GM23338 (cell line): ENCODE measurements at regions not wholly inside any gene's neighbourhood (a gene's known extent, or its start where the extent isn't known, plus 50 kb on each side); places are given as distances from the start of the nearest gene placed in this dataset.

Experiments
- ATAC-seq: fragments of 200-7000 bp; cut with Tn5 transposase; 3 replicates; pipeline ENCODE4 v1.9.1; 2020
- DNase-seq: peaks from one replicate; pipeline ENCODE4 v3.0.0-alpha.2; 2015; ENCODE audit warnings: low spot score
- H2AFZ ChIP-seq: fragments of 200-600 bp; sonication (generic); 2 replicates; pipeline ENCODE4 v1.8.0; 2016; ENCODE audit warnings: antibody characterized with exemption, mild to moderate bottlenecking, moderate library complexity
- H3F3A ChIP-seq: fragments of 200-600 bp; sonication (generic); replicated peaks from 2 replicates; pipeline ENCODE4 v1.8.0; 2017; ENCODE audit warnings: antibody characterized with exemption, mixed run types, low read depth
- H3K27ac ChIP-seq: fragments of 200-600 bp; sonication (generic); 2 replicates; pipeline ENCODE4 v1.6.1; 2016; ENCODE audit warnings: low read depth
- H3K27me3 ChIP-seq: fragments of 200-600 bp; sonication (generic); 2 replicates; pipeline ENCODE4 v1.8.0; 2016; ENCODE audit warnings: mild to moderate bottlenecking, mixed run types, moderate library complexity; ENCODE audit not compliant: insufficient read depth
- H3K36me3 ChIP-seq: fragments of 200-600 bp; sonication (generic); 2 replicates; pipeline ENCODE4 v1.8.0; 2016; ENCODE audit warnings: mild to moderate bottlenecking; ENCODE audit not compliant: insufficient read depth
- H3K4me1 ChIP-seq: fragments of 200-600 bp; sonication (generic); 2 replicates; pipeline ENCODE4 v1.8.0; 2016; ENCODE audit warnings: mild to moderate bottlenecking, moderate library complexity; ENCODE audit not compliant: insufficient read depth
- H3K4me2 ChIP-seq: fragments of 200-600 bp; sonication (generic); 2 replicates; pipeline ENCODE4 v1.7.1; 2017; ENCODE audit warnings: mixed run types
- H3K4me3 ChIP-seq: fragments of 200-600 bp; sonication (generic); 2 replicates; pipeline ENCODE4 v1.6.1; 2016; ENCODE audit warnings: mixed run types
- H3K79me2 ChIP-seq: fragments of 200-600 bp; sonication (generic); replicated peaks from 2 replicates; pipeline ENCODE4 v1.8.0; 2017; ENCODE audit warnings: mild to moderate bottlenecking; ENCODE audit not compliant: insufficient read depth
- H3K9me2 ChIP-seq: fragments of 200-600 bp; sonication (generic); 2 replicates; pipeline ENCODE4 v1.8.0; 2017; ENCODE audit not compliant: insufficient read depth
- H4K20me1 ChIP-seq: fragments of 200-600 bp; sonication (generic); replicated peaks from 2 replicates; pipeline ENCODE4 v1.8.0; 2017; ENCODE audit warnings: mild to moderate bottlenecking; ENCODE audit not compliant: insufficient read depth
- H3K27ac Mint-ChIP-seq: 2 replicates; pipeline ENCODE4 v1.8.0; 2020; ENCODE audit warnings: inconsistent platforms, mild to moderate bottlenecking, moderate library complexity, mixed read lengths
- H3K27me3 Mint-ChIP-seq: 3 replicates; pipeline ENCODE4 v1.8.0; 2022; ENCODE audit warnings: low read depth, mild to moderate bottlenecking, moderate library complexity, mixed read lengths, inconsistent platforms; ENCODE audit not compliant: insufficient read depth, poor library complexity
- H3K36me3 Mint-ChIP-seq: 3 replicates; pipeline ENCODE4 v1.8.0; 2021; ENCODE audit warnings: low read depth, mild to moderate bottlenecking, inconsistent platforms, moderate library complexity, mixed read lengths
- H3K4me1 Mint-ChIP-seq: 3 replicates; pipeline ENCODE4 v1.8.0; 2020; ENCODE audit warnings: mild to moderate bottlenecking, inconsistent platforms, mixed read lengths
- H3K4me3 Mint-ChIP-seq: 3 replicates; pipeline ENCODE4 v1.8.0; 2021; ENCODE audit warnings: moderate library complexity, mild to moderate bottlenecking, inconsistent platforms, mixed read lengths
- H3K9me3 Mint-ChIP-seq: 3 replicates; pipeline ENCODE4 v1.8.0; 2020; ENCODE audit warnings: moderate library complexity, mild to moderate bottlenecking, inconsistent platforms, mixed read lengths
- EZH2 ChIP-seq: fragments of 200-600 bp; sonication (generic); IDR thresholded peaks from one replicate; pipeline ENCODE4 v1.8.0; 2017; ENCODE audit warnings: antibody characterized with exemption, mild to moderate bottlenecking, low read depth; ENCODE audit not compliant: unreplicated experiment
- EZH2phosphoT487 ChIP-seq: fragments of 200-600 bp; sonication (generic); IDR thresholded peaks from one replicate; pipeline ENCODE4 v1.8.1; 2018; ENCODE audit warnings: antibody characterized with exemption; ENCODE audit not compliant: unreplicated experiment
- JUNB ChIP-seq: IDR thresholded peaks from one replicate; pipeline ENCODE4 v1.6.1; 2016; ENCODE audit warnings: antibody characterized with exemption; ENCODE audit not compliant: unreplicated experiment
- POLR2AphosphoS5 ChIP-seq: IDR thresholded peaks from 2 replicates; pipeline ENCODE4 v1.6.1; 2016; ENCODE audit warnings: antibody characterized with exemption, low read depth
- TF ChIP-seq, protein P1 (sequence below): IDR thresholded peaks from 2 replicates; pipeline ENCODE4 v1.6.1; 2016; ENCODE audit warnings: antibody characterized with exemption
- TF ChIP-seq, protein P2 (sequence below): fragments of 250-450 bp; sonication (Bioruptor Pico); IDR thresholded peaks from 2 replicates; pipeline ENCODE4 v1.5.0; 2020; ENCODE audit warnings: mild to moderate bottlenecking, moderate library complexity
- TF ChIP-seq, protein P3 (sequence below): IDR thresholded peaks from one replicate; pipeline ENCODE4 v1.6.1; 2018; ENCODE audit warnings: antibody characterized with exemption; ENCODE audit not compliant: unreplicated experiment
- TF ChIP-seq, protein P4 (sequence below), 2 experiments: fragments of 200-600 bp in 1 of 2; sonication (generic) in 1 of 2; conservative IDR thresholded peaks; 2 replicates each; pipeline versions ENCODE4 v1.5.1 to v1.6.1; 2016 to 2017; ENCODE audit warnings: antibody characterized with exemption in 2 of 2, low read depth in 2 of 2, mild to moderate bottlenecking in 2 of 2, moderate library complexity in 1 of 2

DNA sequence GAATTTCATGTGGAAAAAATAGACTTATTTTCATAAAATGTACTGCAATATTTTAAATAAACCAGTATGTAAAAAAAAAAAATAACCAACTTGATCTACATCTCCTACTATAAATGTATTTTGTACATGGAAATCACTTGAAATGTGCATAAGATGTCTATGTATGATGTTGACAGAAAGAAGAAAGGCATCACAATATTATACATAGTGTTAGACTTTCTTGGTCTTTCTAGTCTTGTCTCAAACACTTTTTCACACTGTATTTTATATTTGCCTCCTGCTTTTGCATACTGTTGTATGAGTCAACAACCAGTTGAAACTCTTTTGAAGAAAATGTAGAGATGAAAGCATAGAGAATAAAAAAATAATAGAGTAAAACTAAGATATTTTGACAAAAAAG, 352.4 kb upstream of the MGAT4C start:
- H3K27me3 ChIP-seq: no peaks in the 10 kb centered on the region
- no peaks in the 10 kb centered on the region for H3F3A ChIP-seq
- TF ChIP-seq EZH2phosphoT487: no peak
- TF ChIP-seq EZH2: no peak
- TF ChIP-seq, protein P1, sequence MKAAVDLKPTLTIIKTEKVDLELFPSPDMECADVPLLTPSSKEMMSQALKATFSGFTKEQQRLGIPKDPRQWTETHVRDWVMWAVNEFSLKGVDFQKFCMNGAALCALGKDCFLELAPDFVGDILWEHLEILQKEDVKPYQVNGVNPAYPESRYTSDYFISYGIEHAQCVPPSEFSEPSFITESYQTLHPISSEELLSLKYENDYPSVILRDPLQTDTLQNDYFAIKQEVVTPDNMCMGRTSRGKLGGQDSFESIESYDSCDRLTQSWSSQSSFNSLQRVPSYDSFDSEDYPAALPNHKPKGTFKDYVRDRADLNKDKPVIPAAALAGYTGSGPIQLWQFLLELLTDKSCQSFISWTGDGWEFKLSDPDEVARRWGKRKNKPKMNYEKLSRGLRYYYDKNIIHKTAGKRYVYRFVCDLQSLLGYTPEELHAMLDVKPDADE: no peak
- no peak for TF ChIP-seq JUNB
- TF ChIP-seq, protein P2, sequence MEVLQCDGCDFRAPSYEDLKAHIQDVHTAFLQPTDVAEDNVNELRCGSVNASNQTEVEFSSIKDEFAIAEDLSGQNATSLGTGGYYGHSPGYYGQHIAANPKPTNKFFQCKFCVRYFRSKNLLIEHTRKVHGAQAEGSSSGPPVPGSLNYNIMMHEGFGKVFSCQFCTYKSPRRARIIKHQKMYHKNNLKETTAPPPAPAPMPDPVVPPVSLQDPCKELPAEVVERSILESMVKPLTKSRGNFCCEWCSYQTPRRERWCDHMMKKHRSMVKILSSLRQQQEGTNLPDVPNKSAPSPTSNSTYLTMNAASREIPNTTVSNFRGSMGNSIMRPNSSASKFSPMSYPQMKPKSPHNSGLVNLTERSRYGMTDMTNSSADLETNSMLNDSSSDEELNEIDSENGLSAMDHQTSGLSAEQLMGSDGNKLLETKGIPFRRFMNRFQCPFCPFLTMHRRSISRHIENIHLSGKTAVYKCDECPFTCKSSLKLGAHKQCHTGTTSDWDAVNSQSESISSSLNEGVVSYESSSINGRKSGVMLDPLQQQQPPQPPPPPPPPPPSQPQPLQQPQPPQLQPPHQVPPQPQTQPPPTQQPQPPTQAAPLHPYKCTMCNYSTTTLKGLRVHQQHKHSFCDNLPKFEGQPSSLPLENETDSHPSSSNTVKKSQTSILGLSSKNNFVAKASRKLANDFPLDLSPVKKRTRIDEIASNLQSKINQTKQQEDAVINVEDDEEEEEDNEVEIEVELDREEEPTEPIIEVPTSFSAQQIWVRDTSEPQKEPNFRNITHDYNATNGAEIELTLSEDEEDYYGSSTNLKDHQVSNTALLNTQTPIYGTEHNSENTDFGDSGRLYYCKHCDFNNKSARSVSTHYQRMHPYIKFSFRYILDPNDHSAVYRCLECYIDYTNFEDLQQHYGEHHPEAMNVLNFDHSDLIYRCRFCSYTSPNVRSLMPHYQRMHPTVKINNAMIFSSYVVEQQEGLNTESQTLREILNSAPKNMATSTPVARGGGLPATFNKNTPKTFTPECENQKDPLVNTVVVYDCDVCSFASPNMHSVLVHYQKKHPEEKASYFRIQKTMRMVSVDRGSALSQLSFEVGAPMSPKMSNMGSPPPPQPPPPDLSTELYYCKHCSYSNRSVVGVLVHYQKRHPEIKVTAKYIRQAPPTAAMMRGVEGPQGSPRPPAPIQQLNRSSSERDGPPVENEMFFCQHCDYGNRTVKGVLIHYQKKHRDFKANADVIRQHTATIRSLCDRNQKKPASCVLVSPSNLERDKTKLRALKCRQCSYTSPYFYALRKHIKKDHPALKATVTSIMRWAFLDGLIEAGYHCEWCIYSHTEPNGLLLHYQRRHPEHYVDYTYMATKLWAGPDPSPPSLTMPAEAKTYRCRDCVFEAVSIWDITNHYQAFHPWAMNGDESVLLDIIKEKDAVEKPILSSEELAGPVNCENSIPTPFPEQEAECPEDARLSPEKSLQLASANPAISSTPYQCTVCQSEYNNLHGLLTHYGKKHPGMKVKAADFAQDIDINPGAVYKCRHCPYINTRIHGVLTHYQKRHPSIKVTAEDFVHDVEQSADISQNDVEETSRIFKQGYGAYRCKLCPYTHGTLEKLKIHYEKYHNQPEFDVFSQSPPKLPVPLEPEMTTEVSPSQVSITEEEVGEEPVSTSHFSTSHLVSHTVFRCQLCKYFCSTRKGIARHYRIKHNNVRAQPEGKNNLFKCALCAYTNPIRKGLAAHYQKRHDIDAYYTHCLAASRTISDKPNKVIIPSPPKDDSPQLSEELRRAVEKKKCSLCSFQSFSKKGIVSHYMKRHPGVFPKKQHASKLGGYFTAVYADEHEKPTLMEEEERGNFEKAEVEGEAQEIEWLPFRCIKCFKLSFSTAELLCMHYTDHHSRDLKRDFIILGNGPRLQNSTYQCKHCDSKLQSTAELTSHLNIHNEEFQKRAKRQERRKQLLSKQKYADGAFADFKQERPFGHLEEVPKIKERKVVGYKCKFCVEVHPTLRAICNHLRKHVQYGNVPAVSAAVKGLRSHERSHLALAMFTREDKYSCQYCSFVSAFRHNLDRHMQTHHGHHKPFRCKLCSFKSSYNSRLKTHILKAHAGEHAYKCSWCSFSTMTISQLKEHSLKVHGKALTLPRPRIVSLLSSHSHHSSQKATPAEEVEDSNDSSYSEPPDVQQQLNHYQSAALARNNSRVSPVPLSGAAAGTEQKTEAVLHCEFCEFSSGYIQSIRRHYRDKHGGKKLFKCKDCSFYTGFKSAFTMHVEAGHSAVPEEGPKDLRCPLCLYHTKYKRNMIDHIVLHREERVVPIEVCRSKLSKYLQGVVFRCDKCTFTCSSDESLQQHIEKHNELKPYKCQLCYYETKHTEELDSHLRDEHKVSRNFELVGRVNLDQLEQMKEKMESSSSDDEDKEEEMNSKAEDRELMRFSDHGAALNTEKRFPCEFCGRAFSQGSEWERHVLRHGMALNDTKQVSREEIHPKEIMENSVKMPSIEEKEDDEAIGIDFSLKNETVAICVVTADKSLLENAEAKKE (CRISPR knock-in tag): no peak
- TF ChIP-seq, protein P3, sequence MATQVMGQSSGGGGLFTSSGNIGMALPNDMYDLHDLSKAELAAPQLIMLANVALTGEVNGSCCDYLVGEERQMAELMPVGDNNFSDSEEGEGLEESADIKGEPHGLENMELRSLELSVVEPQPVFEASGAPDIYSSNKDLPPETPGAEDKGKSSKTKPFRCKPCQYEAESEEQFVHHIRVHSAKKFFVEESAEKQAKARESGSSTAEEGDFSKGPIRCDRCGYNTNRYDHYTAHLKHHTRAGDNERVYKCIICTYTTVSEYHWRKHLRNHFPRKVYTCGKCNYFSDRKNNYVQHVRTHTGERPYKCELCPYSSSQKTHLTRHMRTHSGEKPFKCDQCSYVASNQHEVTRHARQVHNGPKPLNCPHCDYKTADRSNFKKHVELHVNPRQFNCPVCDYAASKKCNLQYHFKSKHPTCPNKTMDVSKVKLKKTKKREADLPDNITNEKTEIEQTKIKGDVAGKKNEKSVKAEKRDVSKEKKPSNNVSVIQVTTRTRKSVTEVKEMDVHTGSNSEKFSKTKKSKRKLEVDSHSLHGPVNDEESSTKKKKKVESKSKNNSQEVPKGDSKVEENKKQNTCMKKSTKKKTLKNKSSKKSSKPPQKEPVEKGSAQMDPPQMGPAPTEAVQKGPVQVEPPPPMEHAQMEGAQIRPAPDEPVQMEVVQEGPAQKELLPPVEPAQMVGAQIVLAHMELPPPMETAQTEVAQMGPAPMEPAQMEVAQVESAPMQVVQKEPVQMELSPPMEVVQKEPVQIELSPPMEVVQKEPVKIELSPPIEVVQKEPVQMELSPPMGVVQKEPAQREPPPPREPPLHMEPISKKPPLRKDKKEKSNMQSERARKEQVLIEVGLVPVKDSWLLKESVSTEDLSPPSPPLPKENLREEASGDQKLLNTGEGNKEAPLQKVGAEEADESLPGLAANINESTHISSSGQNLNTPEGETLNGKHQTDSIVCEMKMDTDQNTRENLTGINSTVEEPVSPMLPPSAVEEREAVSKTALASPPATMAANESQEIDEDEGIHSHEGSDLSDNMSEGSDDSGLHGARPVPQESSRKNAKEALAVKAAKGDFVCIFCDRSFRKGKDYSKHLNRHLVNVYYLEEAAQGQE: no peak
- TF ChIP-seq, protein P4, sequence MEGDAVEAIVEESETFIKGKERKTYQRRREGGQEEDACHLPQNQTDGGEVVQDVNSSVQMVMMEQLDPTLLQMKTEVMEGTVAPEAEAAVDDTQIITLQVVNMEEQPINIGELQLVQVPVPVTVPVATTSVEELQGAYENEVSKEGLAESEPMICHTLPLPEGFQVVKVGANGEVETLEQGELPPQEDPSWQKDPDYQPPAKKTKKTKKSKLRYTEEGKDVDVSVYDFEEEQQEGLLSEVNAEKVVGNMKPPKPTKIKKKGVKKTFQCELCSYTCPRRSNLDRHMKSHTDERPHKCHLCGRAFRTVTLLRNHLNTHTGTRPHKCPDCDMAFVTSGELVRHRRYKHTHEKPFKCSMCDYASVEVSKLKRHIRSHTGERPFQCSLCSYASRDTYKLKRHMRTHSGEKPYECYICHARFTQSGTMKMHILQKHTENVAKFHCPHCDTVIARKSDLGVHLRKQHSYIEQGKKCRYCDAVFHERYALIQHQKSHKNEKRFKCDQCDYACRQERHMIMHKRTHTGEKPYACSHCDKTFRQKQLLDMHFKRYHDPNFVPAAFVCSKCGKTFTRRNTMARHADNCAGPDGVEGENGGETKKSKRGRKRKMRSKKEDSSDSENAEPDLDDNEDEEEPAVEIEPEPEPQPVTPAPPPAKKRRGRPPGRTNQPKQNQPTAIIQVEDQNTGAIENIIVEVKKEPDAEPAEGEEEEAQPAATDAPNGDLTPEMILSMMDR (conservative IDR thresholded peaks at IDR 0.05; ENCODE audit: low read depth in 2 of 2): no peak
- no peak for TF ChIP-seq POLR2AphosphoS5
- H3K4me3 Mint-ChIP-seq: no peak overlapping the region
- H3K4me2 ChIP-seq: no peak overlapping the region
- ATAC-seq (no peak), DNase-seq (no peak)
- H2AFZ ChIP-seq: no peak overlapping the region
- H3K27ac ChIP-seq: no peak overlapping the region
- no peaks in the 10 kb centered on the region for H3K36me3 Mint-ChIP-seq
- H3K4me3 ChIP-seq: no peak overlapping the region
- H3K9me3 Mint-ChIP-seq: no peaks in the 10 kb centered on the region
- H3K4me1 ChIP-seq: no peaks in the 10 kb centered on the region
- H3K79me2 ChIP-seq: no peaks in the 10 kb centered on the region
- H4K20me1 ChIP-seq: no peaks in the 10 kb centered on the region
- no peaks in the 10 kb centered on the region for H3K9me2 ChIP-seq
- H3K36me3 ChIP-seq: no peaks in the 10 kb centered on the region
- no peaks in the 10 kb centered on the region for H3K27me3 Mint-ChIP-seq
- H3K27ac Mint-ChIP-seq: no peak overlapping the region
- no peaks in the 10 kb centered on the region for H3K4me1 Mint-ChIP-seq
